ENCODE measurements at regions not wholly inside any gene's neighbourhood (a gene's known extent, or its start where the extent isn't known, plus 50 kb on each side); places are given as distances from the start of the nearest gene placed in this dataset.
"Not testable (repeated sequence)": the region's sequence is repeated elsewhere in the genome, so short reads cannot be mapped to it uniquely, and the experiment has no call there.

DNA sequence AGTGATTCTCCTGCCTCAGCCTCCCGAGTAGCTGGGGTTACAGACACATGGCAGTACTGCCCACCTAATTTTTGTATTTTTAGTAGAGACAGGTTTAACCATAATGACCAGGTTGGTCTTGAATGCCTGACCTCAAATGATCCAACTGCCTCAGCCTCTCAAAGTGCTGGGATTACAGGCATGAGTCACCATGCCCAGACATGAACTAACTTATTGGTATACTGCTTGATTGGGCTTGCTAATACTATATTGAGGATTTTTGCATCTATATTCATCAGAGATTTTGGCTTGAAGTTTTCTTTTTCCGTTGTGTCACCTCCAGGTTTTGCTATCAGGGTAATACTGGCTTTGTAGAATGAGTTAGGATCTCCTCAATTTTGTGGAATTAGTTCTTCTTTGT, 706.1 kb upstream of the HS6ST1 start:
- H3K4me1 ChIP-seq (ENCODE audit: control insufficient read depth in 2 of 2, insufficient read depth in 2 of 2, low read length in 2 of 2): no peaks in the 10 kb centered on the region
- CTCF ChIA-PET: no interaction called here
- Mint-ChIP-seq H3K4me1 (no peaks in the 10 kb centered on the region), H3K27me3 (peaks cover 0 to 18% (median 5%) of the 10 kb centered on the region in 5 donors), H3K9me3 (peaks cover 0 to 7% (median 2%) of the 10 kb centered on the region in 11 donors), H3K36me3 (no peaks in the 10 kb centered on the region), H3K4me3 (no peak overlapping the region), H3K27ac (no peak overlapping the region)
- POLR2A ChIA-PET: no interaction called here
- H3K27me3 ChIP-seq (ENCODE audit: control insufficient read depth in 2 of 2, insufficient read depth in 2 of 2, low read length in 2 of 2): no peaks in the 10 kb centered on the region
- ATAC-seq (no peak), DNase-seq (no peak)
- no peak overlapping the region for H3K4me3 ChIP-seq (ENCODE audit: low read length)
- intact Hi-C loops (cut with micrococcal nuclease): no loop called here
- no peaks in the 10 kb centered on the region for H3K9me3 ChIP-seq (ENCODE audit: control insufficient read depth in 2 of 3, low read length in 3 of 3)
- no peaks in the 10 kb centered on the region for H3K36me3 ChIP-seq (ENCODE audit: control insufficient read depth in 2 of 3, insufficient read depth in 3 of 3, low read length in 3 of 3)
- H3K27ac ChIP-seq (ENCODE audit: low read depth, low read length): no peak overlapping the region

DNA sequence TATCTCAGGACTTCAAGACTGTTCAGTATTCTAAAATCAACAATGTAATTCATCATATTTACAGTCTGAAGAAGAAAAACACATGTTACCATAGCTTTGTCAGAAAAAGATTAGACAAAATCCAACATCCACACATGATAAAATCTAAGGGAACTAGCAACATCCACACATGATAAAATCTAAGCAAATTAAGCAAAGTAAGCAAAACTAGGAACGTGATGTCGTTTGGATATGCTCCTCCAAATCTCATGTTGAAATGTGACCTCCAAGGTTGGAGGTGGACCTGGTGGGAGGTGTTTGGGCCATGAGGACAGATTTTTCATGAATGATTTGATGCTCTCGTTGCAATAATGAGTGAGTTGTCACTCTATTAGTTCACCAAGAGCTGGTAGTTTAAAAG, 717.3 kb upstream of the HS6ST1 start:
- ATAC-seq (no peak), DNase-seq (no peak)
- no peak overlapping the region for H3K4me3 ChIP-seq (ENCODE audit: low read length)
- intact Hi-C loops (cut with micrococcal nuclease): no loop called here
- Mint-ChIP-seq H3K4me1 (no peaks in the 10 kb centered on the region), H3K27me3 (peaks cover 0 to 4% (median 0%) of the 10 kb centered on the region in 5 donors), H3K9me3 (peaks cover 2 to 19% (median 5%) of the 10 kb centered on the region in 11 donors), H3K4me3 (no peak overlapping the region), H3K36me3 (no peaks in the 10 kb centered on the region), H3K27ac (no peak overlapping the region)
- H3K27me3 ChIP-seq (ENCODE audit: control insufficient read depth in 2 of 2, insufficient read depth in 2 of 2, low read length in 2 of 2): no peaks in the 10 kb centered on the region
- ChIA-PET CTCF (no interaction called here), POLR2A (no interaction called here)
- H3K36me3 ChIP-seq (ENCODE audit: control insufficient read depth in 2 of 3, insufficient read depth in 3 of 3, low read length in 3 of 3): no peaks in the 10 kb centered on the region
- no peaks in the 10 kb centered on the region for H3K9me3 ChIP-seq (ENCODE audit: control insufficient read depth in 2 of 3, low read length in 3 of 3)
- H3K4me1 ChIP-seq (ENCODE audit: control insufficient read depth in 2 of 2, insufficient read depth in 2 of 2, low read length in 2 of 2): no peaks in the 10 kb centered on the region
- no peak overlapping the region for H3K27ac ChIP-seq (ENCODE audit: low read depth, low read length)

GRCh38 chr2:129043677-129044076, 725.0 kb upstream of the HS6ST1 start:
- H3K4me3 ChIP-seq (ENCODE audit: low read length); H3K4me3 Mint-ChIP-seq; H3K27me3 Mint-ChIP-seq; H3K27ac Mint-ChIP-seq; H3K27me3 ChIP-seq (ENCODE audit: control insufficient read depth in 2 of 2, insufficient read depth in 2 of 2, low read length in 2 of 2); CTCF ChIA-PET; H3K36me3 Mint-ChIP-seq; H3K36me3 ChIP-seq (ENCODE audit: control insufficient read depth in 2 of 3, insufficient read depth in 3 of 3, low read length in 3 of 3); H3K27ac ChIP-seq (ENCODE audit: low read depth, low read length); H3K4me1 ChIP-seq (ENCODE audit: control insufficient read depth in 2 of 2, insufficient read depth in 2 of 2, low read length in 2 of 2); DNase-seq; H3K4me1 Mint-ChIP-seq; POLR2A ChIA-PET; intact Hi-C loops (cut with micrococcal nuclease); H3K9me3 ChIP-seq (ENCODE audit: control insufficient read depth in 2 of 3, low read length in 3 of 3); ATAC-seq: not testable (repeated sequence)
- peaks cover 0 to 28% (median 9%) of the 10 kb centered on the region in 11 donors for H3K9me3 Mint-ChIP-seq

DNA sequence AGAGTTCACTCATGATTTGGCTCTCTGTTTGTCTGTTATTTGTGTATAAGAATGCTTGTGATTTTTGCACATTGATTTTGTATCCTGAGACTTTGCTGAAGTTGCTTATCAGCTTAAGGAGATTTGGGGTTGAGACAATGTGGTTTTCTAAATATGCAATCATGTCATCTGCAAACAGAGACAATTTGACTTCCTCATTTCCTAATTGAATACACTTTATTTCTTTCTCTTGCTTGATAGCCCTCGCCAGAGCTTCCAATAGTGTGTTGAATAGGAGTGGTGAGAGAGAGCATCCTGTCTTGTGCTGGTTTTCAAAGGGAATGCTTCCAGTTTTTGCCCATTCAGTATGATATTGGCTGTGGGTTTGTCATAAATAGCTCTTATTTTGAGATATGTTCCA, 727.8 kb upstream of the HS6ST1 start:
- H3K27me3 ChIP-seq (ENCODE audit: control insufficient read depth in 2 of 2, insufficient read depth in 2 of 2, low read length in 2 of 2); intact Hi-C loops (cut with micrococcal nuclease); DNase-seq; ATAC-seq; CTCF ChIA-PET; H3K9me3 ChIP-seq (ENCODE audit: control insufficient read depth in 2 of 3, low read length in 3 of 3); H3K27me3 Mint-ChIP-seq; H3K4me3 Mint-ChIP-seq; H3K27ac ChIP-seq (ENCODE audit: low read depth, low read length); H3K4me1 Mint-ChIP-seq; H3K4me3 ChIP-seq (ENCODE audit: low read length); POLR2A ChIA-PET; H3K27ac Mint-ChIP-seq; H3K36me3 Mint-ChIP-seq; H3K36me3 ChIP-seq (ENCODE audit: control insufficient read depth in 2 of 3, insufficient read depth in 3 of 3, low read length in 3 of 3); H3K4me1 ChIP-seq (ENCODE audit: control insufficient read depth in 2 of 2, insufficient read depth in 2 of 2, low read length in 2 of 2): not testable (repeated sequence)
- H3K9me3 Mint-ChIP-seq: peaks cover 4 to 21% (median 8%) of the 10 kb centered on the region in 11 donors

GRCh38 chr2:129050101-129050500, 731.4 kb upstream of the HS6ST1 start:
- no peaks in the 10 kb centered on the region for H3K36me3 ChIP-seq (ENCODE audit: control insufficient read depth in 2 of 3, insufficient read depth in 3 of 3, low read length in 3 of 3)
- peak overlapping the region in 1 of 9 donors; percentile 27 for H3K27ac Mint-ChIP-seq
- no peaks in the 10 kb centered on the region for H3K4me1 ChIP-seq (ENCODE audit: control insufficient read depth in 2 of 2, insufficient read depth in 2 of 2, low read length in 2 of 2)
- H3K4me3 Mint-ChIP-seq: peak overlapping the region in 1 of 10 donors; percentile 16
- no peaks in the 10 kb centered on the region for H3K9me3 ChIP-seq (ENCODE audit: control insufficient read depth in 2 of 3, low read length in 3 of 3)
- CTCF ChIA-PET: no interaction called here
- no peaks in the 10 kb centered on the region for H3K27me3 ChIP-seq (ENCODE audit: control insufficient read depth in 2 of 2, insufficient read depth in 2 of 2, low read length in 2 of 2)
- POLR2A ChIA-PET: no interaction called here
- no peak for DNase-seq
- no peak for ATAC-seq
- H3K4me3 ChIP-seq (ENCODE audit: low read length): no peak overlapping the region
- H3K36me3 Mint-ChIP-seq: no peaks in the 10 kb centered on the region
- H3K9me3 Mint-ChIP-seq: peaks cover 0 to 14% (median 5%) of the 10 kb centered on the region in 11 donors
- H3K27ac ChIP-seq (ENCODE audit: low read depth, low read length): no peak overlapping the region
- peaks cover 0 to 5% (median 0%) of the 10 kb centered on the region in 7 donors for H3K4me1 Mint-ChIP-seq
- H3K27me3 Mint-ChIP-seq: peaks cover 0 to 14% (median 6%) of the 10 kb centered on the region in 5 donors
- intact Hi-C loops (cut with micrococcal nuclease): no loop called here

DNA sequence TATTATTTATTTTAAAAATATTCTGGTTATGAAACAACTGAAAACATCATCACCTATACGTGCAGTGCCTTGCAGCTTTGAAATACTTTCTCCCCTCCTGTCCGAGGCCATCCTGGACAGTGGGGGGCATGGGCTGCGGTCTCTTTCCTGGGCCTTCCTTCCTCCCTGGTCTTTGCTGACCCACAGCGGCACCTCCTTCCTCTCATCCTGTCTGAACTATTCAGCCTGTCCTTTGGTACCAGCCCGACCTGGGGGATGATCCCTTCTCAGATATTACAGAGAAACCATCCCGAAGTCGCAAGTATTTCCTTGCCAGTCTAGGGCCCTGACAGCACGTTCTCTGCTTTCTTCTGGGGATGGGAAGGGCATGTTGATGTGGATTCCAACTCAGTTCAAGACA, 736.6 kb upstream of the HS6ST1 start:
- Mint-ChIP-seq H3K27ac (no peak overlapping the region), H3K4me3 (no peak overlapping the region), H3K4me1 (peaks cover 0 to 5% (median 0%) of the 10 kb centered on the region in 7 donors), H3K9me3 (peaks cover 0 to 8% (median 0%) of the 10 kb centered on the region in 11 donors), H3K27me3 (peaks cover 0 to 12% (median 6%) of the 10 kb centered on the region in 5 donors), H3K36me3 (no peaks in the 10 kb centered on the region)
- ChIA-PET CTCF (no interaction called here), POLR2A (no interaction called here)
- Histone ChIP-seq H3K36me3 (ENCODE audit: control insufficient read depth in 2 of 3, insufficient read depth in 3 of 3, low read length in 3 of 3) (no peaks in the 10 kb centered on the region), H3K4me3 (ENCODE audit: low read length) (no peak overlapping the region), H3K9me3 (ENCODE audit: control insufficient read depth in 2 of 3, low read length in 3 of 3) (no peaks in the 10 kb centered on the region), H3K27me3 (ENCODE audit: control insufficient read depth in 2 of 2, insufficient read depth in 2 of 2, low read length in 2 of 2) (no peaks in the 10 kb centered on the region), H3K27ac (ENCODE audit: low read depth, low read length) (no peak overlapping the region), H3K4me1 (ENCODE audit: control insufficient read depth in 2 of 2, insufficient read depth in 2 of 2, low read length in 2 of 2) (no peaks in the 10 kb centered on the region)
- ATAC-seq (no peak), DNase-seq (no peak)
- intact Hi-C loops (cut with micrococcal nuclease): no loop called here

DNA sequence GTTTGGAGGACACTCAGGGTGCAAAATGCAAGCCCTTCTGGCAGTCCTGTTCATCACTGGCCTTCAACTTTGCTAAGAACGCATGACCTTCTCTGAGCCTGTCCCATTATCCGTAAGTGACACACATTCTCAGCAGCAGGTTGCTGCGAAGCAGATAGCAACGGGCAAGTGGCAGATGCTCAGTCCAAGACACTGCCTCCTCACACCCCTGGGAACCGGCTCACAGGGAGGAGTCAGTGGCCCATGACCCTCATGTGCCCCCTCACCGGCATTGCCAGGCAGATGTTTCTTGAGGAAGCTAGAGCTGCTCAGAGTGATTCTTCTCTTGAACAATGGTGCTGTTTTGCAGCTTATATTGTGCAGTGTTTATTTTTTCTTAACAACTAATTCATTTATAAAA, 737.2 kb upstream of the HS6ST1 start:
- H3K4me3 Mint-ChIP-seq: no peak overlapping the region
- H3K9me3 Mint-ChIP-seq: peaks cover 0 to 8% (median 0%) of the 10 kb centered on the region in 11 donors
- DNase-seq: no peak
- intact Hi-C loops (cut with micrococcal nuclease): no loop called here
- no peak overlapping the region for H3K4me3 ChIP-seq (ENCODE audit: low read length)
- H3K27me3 ChIP-seq (ENCODE audit: control insufficient read depth in 2 of 2, insufficient read depth in 2 of 2, low read length in 2 of 2): no peaks in the 10 kb centered on the region
- no peak overlapping the region for H3K27ac ChIP-seq (ENCODE audit: low read depth, low read length)
- no peaks in the 10 kb centered on the region for H3K9me3 ChIP-seq (ENCODE audit: control insufficient read depth in 2 of 3, low read length in 3 of 3)
- peaks cover 0 to 12% (median 6%) of the 10 kb centered on the region in 5 donors for H3K27me3 Mint-ChIP-seq
- H3K27ac Mint-ChIP-seq: no peak overlapping the region
- H3K36me3 ChIP-seq (ENCODE audit: control insufficient read depth in 2 of 3, insufficient read depth in 3 of 3, low read length in 3 of 3): no peaks in the 10 kb centered on the region
- no peaks in the 10 kb centered on the region for H3K4me1 ChIP-seq (ENCODE audit: control insufficient read depth in 2 of 2, insufficient read depth in 2 of 2, low read length in 2 of 2)
- ChIA-PET POLR2A (no interaction called here), CTCF (no interaction called here)
- no peaks in the 10 kb centered on the region for H3K36me3 Mint-ChIP-seq
- H3K4me1 Mint-ChIP-seq: peaks cover 0 to under 1% (median 0%) of the 10 kb centered on the region in 7 donors
- no peak for ATAC-seq

All from naive thymus-derived CD4-positive, alpha-beta T cell (primary cell).